ENCODE measurements at regions not wholly inside any gene's neighbourhood (a gene's known extent, or its start where the extent isn't known, plus 50 kb on each side); places are given as distances from the start of the nearest gene placed in this dataset.
"Not testable (repeated sequence)": the region's sequence is repeated elsewhere in the genome, so short reads cannot be mapped to it uniquely, and the experiment has no call there.

- no peak for DNase-seq (ENCODE audit: low read depth)
Observed at GRCh38 chr17:63019138-63019873, 53.3 kb downstream of the TANC2 start.

GRCh38 chr17:63022567-63022966, 56.5 kb downstream of the TANC2 start:
- no peak for DNase-seq (ENCODE audit: low read depth)
- TF ChIP-seq CTCF (IDR thresholded peaks at IDR 0.05; ENCODE audit: control insufficient read depth, insufficient read depth, low read depth, low read length, missing control alignments) = no peak
- H3K4me3 ChIP-seq (ENCODE audit: control insufficient read depth, low read depth, low read length) = no peak overlapping the region

More at GRCh38 chr17:63019138-63019873, 53.3 kb downstream of the TANC2 start:
- no peak for TF ChIP-seq CTCF (IDR thresholded peaks at IDR 0.05; ENCODE audit: control insufficient read depth, insufficient read depth, low read depth, low read length, missing control alignments)
- no peak overlapping the region for H3K4me3 ChIP-seq (ENCODE audit: control insufficient read depth, low read depth, low read length)

GRCh38 chr17:63023049-63023448, 57.0 kb downstream of the TANC2 start:
- DNase-seq (ENCODE audit: low read depth) = no peak
- TF ChIP-seq CTCF (IDR thresholded peaks at IDR 0.05; ENCODE audit: control insufficient read depth, insufficient read depth, low read depth, low read length, missing control alignments) = no peak
- H3K4me3 ChIP-seq (ENCODE audit: control insufficient read depth, low read depth, low read length) = no peak overlapping the region

GRCh38 chr17:63024201-63024600, 58.2 kb downstream of the TANC2 start:
- DNase-seq (ENCODE audit: low read depth) = no peak
- no peak for TF ChIP-seq CTCF (IDR thresholded peaks at IDR 0.05; ENCODE audit: control insufficient read depth, insufficient read depth, low read depth, low read length, missing control alignments)
- H3K4me3 ChIP-seq (ENCODE audit: control insufficient read depth, low read depth, low read length) = no peak overlapping the region

GRCh38 chr17:63024716-63025115, 58.7 kb downstream of the TANC2 start:
- no peak overlapping the region for H3K4me3 ChIP-seq (ENCODE audit: control insufficient read depth, low read depth, low read length)
- TF ChIP-seq CTCF (IDR thresholded peaks at IDR 0.05; ENCODE audit: control insufficient read depth, insufficient read depth, low read depth, low read length, missing control alignments) = no peak
- peak; percentile 16 for DNase-seq (ENCODE audit: low read depth)

- not testable (repeated sequence) for H3K4me3 ChIP-seq (ENCODE audit: control insufficient read depth, low read depth, low read length); DNase-seq (ENCODE audit: low read depth)
Observed at GRCh38 chr17:63025637-63026036, 59.6 kb downstream of the TANC2 start.

GRCh38 chr17:63029541-63029940, 63.5 kb downstream of the TANC2 start:
- peak; percentile 17 for DNase-seq (ENCODE audit: low read depth)
- no peak for TF ChIP-seq CTCF (IDR thresholded peaks at IDR 0.05; ENCODE audit: control insufficient read depth, insufficient read depth, low read depth, low read length, missing control alignments)
- no peak overlapping the region for H3K4me3 ChIP-seq (ENCODE audit: control insufficient read depth, low read depth, low read length)

Measured in AG09309 (cell line).